ENCODE measurements at regions not wholly inside any gene's neighbourhood (a gene's known extent, or its start where the extent isn't known, plus 50 kb on each side); places are given as distances from the start of the nearest gene placed in this dataset.
"Not testable (repeated sequence)": the region's sequence is repeated elsewhere in the genome, so short reads cannot be mapped to it uniquely, and the experiment has no call there.

GRCh38 chr19:29006057-29006735 lies 206.8 kb downstream of the UQCRFS1 start:
- DNase-seq, result no peak

GRCh38 chr19:29004796-29005195 lies 208.2 kb downstream of the UQCRFS1 start:
- DNase-seq, result no peak

- DNase-seq, result no peak
These were observed 209.1 kb downstream of the UQCRFS1 start for GRCh38 chr19:29003641-29004409.

- DNase-seq, result no peak
These were observed 210.6 kb downstream of the UQCRFS1 start for GRCh38 chr19:29002336-29002735.

- no peak for DNase-seq
These were observed 211.2 kb downstream of the UQCRFS1 start for GRCh38 chr19:29001597-29002245.

GRCh38 chr19:29001141-29001581 lies 211.8 kb downstream of the UQCRFS1 start:
- DNase-seq, result no peak

- DNase-seq, result no peak
These were observed 213.1 kb downstream of the UQCRFS1 start for GRCh38 chr19:28999724-29000433.

- no peak for DNase-seq
These were observed 214.0 kb downstream of the UQCRFS1 start for GRCh38 chr19:28998974-28999373.

- not testable (repeated sequence) for DNase-seq
These were observed 215.1 kb downstream of the UQCRFS1 start for GRCh38 chr19:28997866-28998265.

GRCh38 chr19:28990522-28990921 lies 222.4 kb downstream of the UQCRFS1 start:
- no peak for DNase-seq

- no peak for DNase-seq
These were observed 223.2 kb downstream of the UQCRFS1 start for GRCh38 chr19:28989739-28990138.

GRCh38 chr19:28988066-28988465 lies 224.9 kb downstream of the UQCRFS1 start:
- DNase-seq, result no peak

- DNase-seq, result no peak
These were observed 225.8 kb downstream of the UQCRFS1 start for GRCh38 chr19:28987177-28987576.

- no peak for DNase-seq
These were observed 227.8 kb downstream of the UQCRFS1 start for GRCh38 chr19:28985201-28985600.

GRCh38 chr19:28984315-28984714 lies 228.6 kb downstream of the UQCRFS1 start:
- DNase-seq, result no peak

- no peak for DNase-seq
These were observed 229.5 kb downstream of the UQCRFS1 start for GRCh38 chr19:28983430-28983829.

- no peak for DNase-seq
These were observed 231.0 kb downstream of the UQCRFS1 start for GRCh38 chr19:28981994-28982393.

- DNase-seq, result no peak
These were observed 231.4 kb downstream of the UQCRFS1 start for GRCh38 chr19:28981518-28981917.

GRCh38 chr19:28980236-28980868 lies 232.6 kb downstream of the UQCRFS1 start:
- DNase-seq, result no peak

GRCh38 chr19:28977826-28978225 lies 235.1 kb downstream of the UQCRFS1 start:
- no peak for DNase-seq

- DNase-seq, result no peak
These were observed 240.7 kb downstream of the UQCRFS1 start for GRCh38 chr19:28972058-28972852.

GRCh38 chr19:28971513-28971912 lies 241.4 kb downstream of the UQCRFS1 start:
- DNase-seq, result no peak
